ENCODE measurements at regions not wholly inside any gene's neighbourhood (a gene's known extent, or its start where the extent isn't known, plus 50 kb on each side); places are given as distances from the start of the nearest gene placed in this dataset.

DNA sequence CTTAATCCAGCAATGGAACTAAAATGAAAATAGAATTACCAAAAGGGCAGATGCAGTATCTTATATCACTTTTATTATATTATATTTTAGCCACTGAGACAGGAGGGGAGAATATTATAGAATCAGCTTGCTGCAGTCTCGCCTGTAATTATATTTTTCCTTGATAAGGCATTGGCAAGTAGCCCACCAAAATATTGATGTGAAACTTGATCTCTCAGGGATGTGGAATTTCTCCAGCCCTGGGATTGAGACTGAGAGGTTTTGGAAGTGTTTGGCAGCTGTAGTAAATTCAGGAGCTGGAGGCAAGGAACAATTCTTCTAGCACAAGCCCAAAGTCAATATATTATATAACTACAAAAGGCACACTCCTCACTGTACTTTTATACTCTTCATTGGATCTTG, 142.1 kb upstream of the ADAMTSL1 start:
- TF ChIP-seq ATF7 (IDR thresholded peaks at IDR 0.05; ENCODE audit: low read depth) (no peak), POLR2A (IDR thresholded peaks at IDR 0.05; ENCODE audit: low read depth, low read length) (no peak), IKZF1 (conservative IDR thresholded peaks at IDR 0.05) (no peak)
